ENCODE measurements at regions not wholly inside any gene's neighbourhood (a gene's known extent, or its start where the extent isn't known, plus 50 kb on each side); places are given as distances from the start of the nearest gene placed in this dataset.

DNA sequence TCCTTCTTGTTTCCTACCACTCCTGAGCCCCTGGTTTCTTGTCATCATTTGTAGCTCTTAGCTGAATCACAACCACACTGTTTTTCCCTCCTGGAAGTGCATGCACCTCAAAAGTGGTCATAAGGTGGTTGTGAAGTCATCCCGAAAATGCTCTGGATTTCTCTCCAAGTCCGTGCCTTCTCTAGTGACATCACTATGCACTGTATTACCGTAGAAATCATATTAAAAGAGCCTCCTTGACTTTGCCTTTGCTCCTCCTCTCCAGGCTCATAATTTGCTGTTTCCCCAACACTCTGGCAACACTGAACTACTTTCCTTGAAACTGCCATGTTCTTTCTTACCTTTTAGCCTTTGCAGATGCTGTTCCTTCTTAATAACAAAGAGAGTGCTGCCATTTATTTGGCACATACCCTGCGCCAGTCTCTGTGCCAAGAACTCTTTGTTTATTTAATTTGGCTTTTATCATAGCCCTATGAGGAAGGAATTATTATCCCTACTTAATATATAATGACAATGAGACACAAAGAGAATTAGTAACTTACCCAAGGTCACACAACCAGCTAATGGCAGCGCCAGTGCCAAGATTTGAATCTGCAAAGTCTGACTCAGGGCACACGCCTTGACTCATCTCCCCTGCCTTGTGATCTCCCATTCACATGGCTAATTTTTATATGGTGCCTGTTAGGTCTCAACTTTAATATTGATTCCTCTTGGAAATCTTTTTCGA lies 115.4 kb downstream of the KIF4B start:
- H3K4me3 Mint-ChIP-seq = no peak overlapping the region

DNA sequence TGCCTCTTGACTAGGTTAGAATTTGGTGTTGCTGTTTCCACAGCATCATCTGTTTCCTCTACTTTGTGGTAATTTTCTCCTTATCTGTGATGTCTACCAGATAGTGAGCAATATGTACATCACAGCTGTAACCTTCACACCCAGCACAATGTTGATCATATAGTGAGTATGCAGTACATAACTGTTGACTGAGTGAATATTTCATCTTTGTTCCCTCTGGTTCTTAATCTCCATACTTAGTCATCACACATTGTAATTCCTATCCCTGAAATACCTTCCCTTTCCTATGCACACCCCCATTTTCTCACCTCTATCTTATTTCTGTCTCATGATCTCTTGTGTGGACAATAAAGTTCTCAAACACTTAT lies 115.9 kb downstream of the KIF4B start:
- no peak for DNase-seq
- TF ChIP-seq, protein P1, sequence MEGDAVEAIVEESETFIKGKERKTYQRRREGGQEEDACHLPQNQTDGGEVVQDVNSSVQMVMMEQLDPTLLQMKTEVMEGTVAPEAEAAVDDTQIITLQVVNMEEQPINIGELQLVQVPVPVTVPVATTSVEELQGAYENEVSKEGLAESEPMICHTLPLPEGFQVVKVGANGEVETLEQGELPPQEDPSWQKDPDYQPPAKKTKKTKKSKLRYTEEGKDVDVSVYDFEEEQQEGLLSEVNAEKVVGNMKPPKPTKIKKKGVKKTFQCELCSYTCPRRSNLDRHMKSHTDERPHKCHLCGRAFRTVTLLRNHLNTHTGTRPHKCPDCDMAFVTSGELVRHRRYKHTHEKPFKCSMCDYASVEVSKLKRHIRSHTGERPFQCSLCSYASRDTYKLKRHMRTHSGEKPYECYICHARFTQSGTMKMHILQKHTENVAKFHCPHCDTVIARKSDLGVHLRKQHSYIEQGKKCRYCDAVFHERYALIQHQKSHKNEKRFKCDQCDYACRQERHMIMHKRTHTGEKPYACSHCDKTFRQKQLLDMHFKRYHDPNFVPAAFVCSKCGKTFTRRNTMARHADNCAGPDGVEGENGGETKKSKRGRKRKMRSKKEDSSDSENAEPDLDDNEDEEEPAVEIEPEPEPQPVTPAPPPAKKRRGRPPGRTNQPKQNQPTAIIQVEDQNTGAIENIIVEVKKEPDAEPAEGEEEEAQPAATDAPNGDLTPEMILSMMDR (conservative IDR thresholded peaks at IDR 0.05) = no peak
- Histone ChIP-seq H3K9me3 (ENCODE audit: control insufficient read depth, low read length) (no peaks in the 10 kb centered on the region), H3K4me3 (ENCODE audit: low read length) (no peak overlapping the region), H3K27me3 (ENCODE audit: control insufficient read depth, insufficient read depth, low read length, poor library complexity, severe bottlenecking) (no peaks in the 10 kb centered on the region), H3K4me1 (ENCODE audit: control insufficient read depth, insufficient read depth, low read length) (no peaks in the 10 kb centered on the region), H3K36me3 (ENCODE audit: control insufficient read depth, insufficient read depth, low read length) (no peaks in the 10 kb centered on the region), H3K9ac (ENCODE audit: extremely low read depth, low read length, poor library complexity, severe bottlenecking) (no peak overlapping the region), H3K27ac (ENCODE audit: low read depth, low read length) (no peak overlapping the region)
- Mint-ChIP-seq H3K36me3 (ENCODE audit: low read depth) (no peaks in the 10 kb centered on the region), H3K27ac (no peak overlapping the region), H3K4me3 (no peak overlapping the region), H3K9me3 (no peaks in the 10 kb centered on the region), H3K27me3 (ENCODE audit: insufficient read depth) (peaks cover 36% of the 10 kb centered on the region), H3K4me1 (peaks cover 2% of the 10 kb centered on the region)

More for the DNA sequence above, 115.4 kb downstream of the KIF4B start:
- WGBS, 2 experiments (ENCODE audit: insufficient coverage in 1 of 2, insufficient read length in 1 of 2) = 88 to 91% methylated on average over 6 to 7 of the region's 7 CpGs
- no peaks in the 10 kb centered on the region for H3K27me3 ChIP-seq (ENCODE audit: control insufficient read depth, insufficient read depth, low read length, poor library complexity, severe bottlenecking)
- no peak overlapping the region for H3K27ac Mint-ChIP-seq
- no peak overlapping the region for H3K4me3 ChIP-seq (ENCODE audit: low read length)
- no peak overlapping the region for H3K9ac ChIP-seq (ENCODE audit: extremely low read depth, low read length, poor library complexity, severe bottlenecking)
- no peaks in the 10 kb centered on the region for H3K36me3 ChIP-seq (ENCODE audit: control insufficient read depth, insufficient read depth, low read length)
- TF ChIP-seq, protein P1 (conservative IDR thresholded peaks at IDR 0.05) = no peak
- no peaks in the 10 kb centered on the region for H3K9me3 Mint-ChIP-seq
- DNase-seq = no peak
- H3K4me1 Mint-ChIP-seq = peaks cover 2% of the 10 kb centered on the region
- no peaks in the 10 kb centered on the region for H3K36me3 Mint-ChIP-seq (ENCODE audit: low read depth)
- H3K9me3 ChIP-seq (ENCODE audit: control insufficient read depth, low read length) = no peaks in the 10 kb centered on the region
- no peaks in the 10 kb centered on the region for H3K4me1 ChIP-seq (ENCODE audit: control insufficient read depth, insufficient read depth, low read length)
- no peak overlapping the region for H3K27ac ChIP-seq (ENCODE audit: low read depth, low read length)
- peaks cover 30% of the 10 kb centered on the region for H3K27me3 Mint-ChIP-seq (ENCODE audit: insufficient read depth)

DNA sequence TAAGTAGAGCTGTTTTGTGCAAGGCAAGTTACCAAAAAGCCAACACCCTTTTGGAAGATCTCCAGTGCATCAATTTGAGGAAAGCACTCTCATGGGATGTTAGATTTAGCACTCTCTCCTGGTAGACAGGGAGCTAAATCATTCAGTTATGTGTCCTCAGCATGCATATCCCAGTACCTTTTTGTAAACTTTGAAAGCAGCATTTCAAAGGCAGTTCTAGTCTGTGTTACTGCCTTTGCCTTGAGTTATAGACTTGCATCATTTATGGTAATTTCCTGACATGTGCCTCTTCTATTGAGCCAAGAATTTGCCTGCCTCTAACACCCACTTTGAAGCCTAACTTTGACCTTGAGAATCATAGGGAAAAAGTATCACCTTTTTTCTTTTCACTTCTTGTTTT lies 120.6 kb downstream of the KIF4B start:
- no peaks in the 10 kb centered on the region for H3K9me3 ChIP-seq (ENCODE audit: control insufficient read depth, low read length)

More for the DNA sequence above, 120.6 kb downstream of the KIF4B start:
- Histone ChIP-seq H3K27me3 (ENCODE audit: control insufficient read depth, insufficient read depth, low read length, poor library complexity, severe bottlenecking) (peaks cover 5% of the 10 kb centered on the region), H3K4me3 (ENCODE audit: low read length) (no peak overlapping the region), H3K9ac (ENCODE audit: extremely low read depth, low read length, poor library complexity, severe bottlenecking) (no peak overlapping the region), H3K36me3 (ENCODE audit: control insufficient read depth, insufficient read depth, low read length) (no peaks in the 10 kb centered on the region), H3K4me1 (ENCODE audit: control insufficient read depth, insufficient read depth, low read length) (peaks cover 4% of the 10 kb centered on the region), H3K27ac (ENCODE audit: low read depth, low read length) (no peak overlapping the region)
- no peaks in the 10 kb centered on the region for H3K9me3 Mint-ChIP-seq
- TF ChIP-seq, protein P1 (conservative IDR thresholded peaks at IDR 0.05) = no peak
- H3K27me3 Mint-ChIP-seq (ENCODE audit: insufficient read depth) = peaks cover 62% of the 10 kb centered on the region
- H3K4me3 Mint-ChIP-seq = no peak overlapping the region
- H3K27ac Mint-ChIP-seq = no peak overlapping the region
- no peak for DNase-seq
- H3K4me1 Mint-ChIP-seq = peaks cover 17% of the 10 kb centered on the region
- H3K36me3 Mint-ChIP-seq (ENCODE audit: low read depth) = no peaks in the 10 kb centered on the region
